Retinal pigment epithelial cell (primary cell): ENCODE measurements at regions not wholly inside any gene's neighbourhood (a gene's known extent, or its start where the extent isn't known, plus 50 kb on each side); places are given as distances from the start of the nearest gene placed in this dataset.

Experiments
- DNase-seq: peaks from one replicate; pipeline ENCODE4 v3.0.0-alpha.2; 2010; ENCODE audit warnings: low read depth
- H3K4me3 ChIP-seq: 2 replicates; pipeline ENCODE4 v1.5.1; 2011; ENCODE audit warnings: mild to moderate bottlenecking, low read length, control low read depth, moderate library complexity
- TF ChIP-seq, protein P1 (sequence below): conservative IDR thresholded peaks from 2 replicates; pipeline ENCODE4 v1.5.1; 2011; ENCODE audit warnings: low read depth, low read length, control low read depth, inconsistent platforms

DNA sequence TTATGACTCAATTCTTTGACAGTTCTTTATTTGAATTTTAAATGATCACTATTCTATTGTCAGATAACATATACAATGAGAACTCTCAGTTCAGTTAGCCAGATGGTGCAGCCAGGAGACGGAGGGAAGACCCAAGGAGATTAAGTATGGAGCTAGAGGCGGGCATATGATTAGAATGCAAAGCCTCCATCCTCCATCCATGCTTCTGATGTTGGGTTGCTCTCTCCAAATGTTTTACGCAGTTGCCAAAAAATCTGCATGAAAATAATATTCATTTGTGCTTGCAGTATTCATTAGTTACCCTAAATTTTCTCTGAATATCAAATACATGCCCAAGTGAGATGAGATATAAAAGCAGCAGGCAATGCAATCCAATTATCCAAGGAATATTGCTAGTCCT, 874.8 kb downstream of the C4orf33 start:
- TF ChIP-seq, protein P1, sequence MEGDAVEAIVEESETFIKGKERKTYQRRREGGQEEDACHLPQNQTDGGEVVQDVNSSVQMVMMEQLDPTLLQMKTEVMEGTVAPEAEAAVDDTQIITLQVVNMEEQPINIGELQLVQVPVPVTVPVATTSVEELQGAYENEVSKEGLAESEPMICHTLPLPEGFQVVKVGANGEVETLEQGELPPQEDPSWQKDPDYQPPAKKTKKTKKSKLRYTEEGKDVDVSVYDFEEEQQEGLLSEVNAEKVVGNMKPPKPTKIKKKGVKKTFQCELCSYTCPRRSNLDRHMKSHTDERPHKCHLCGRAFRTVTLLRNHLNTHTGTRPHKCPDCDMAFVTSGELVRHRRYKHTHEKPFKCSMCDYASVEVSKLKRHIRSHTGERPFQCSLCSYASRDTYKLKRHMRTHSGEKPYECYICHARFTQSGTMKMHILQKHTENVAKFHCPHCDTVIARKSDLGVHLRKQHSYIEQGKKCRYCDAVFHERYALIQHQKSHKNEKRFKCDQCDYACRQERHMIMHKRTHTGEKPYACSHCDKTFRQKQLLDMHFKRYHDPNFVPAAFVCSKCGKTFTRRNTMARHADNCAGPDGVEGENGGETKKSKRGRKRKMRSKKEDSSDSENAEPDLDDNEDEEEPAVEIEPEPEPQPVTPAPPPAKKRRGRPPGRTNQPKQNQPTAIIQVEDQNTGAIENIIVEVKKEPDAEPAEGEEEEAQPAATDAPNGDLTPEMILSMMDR = no peak
- H3K4me3 ChIP-seq = no peak overlapping the region
- no peak for DNase-seq

DNA sequence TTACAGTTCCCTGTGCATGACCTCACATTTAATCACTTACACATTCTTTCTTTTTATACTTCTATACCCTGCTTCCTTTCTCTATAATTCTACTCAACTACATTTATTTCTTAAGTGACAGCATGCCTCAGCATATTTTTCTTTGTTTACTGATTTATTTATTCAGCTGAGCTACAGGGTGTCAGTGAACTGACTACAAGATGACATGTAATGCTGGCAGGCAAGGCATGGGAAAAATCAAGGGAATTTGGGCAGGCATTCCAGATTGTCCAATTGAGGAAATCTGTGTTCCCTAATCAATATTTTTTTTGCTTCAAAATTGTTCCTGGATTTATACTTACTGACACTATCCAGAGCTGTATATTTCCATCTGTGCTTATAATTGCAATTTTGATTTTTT, 875.5 kb downstream of the C4orf33 start:
- H3K4me3 ChIP-seq = no peak overlapping the region
- DNase-seq = no peak
- TF ChIP-seq, protein P1 = no peak

DNA sequence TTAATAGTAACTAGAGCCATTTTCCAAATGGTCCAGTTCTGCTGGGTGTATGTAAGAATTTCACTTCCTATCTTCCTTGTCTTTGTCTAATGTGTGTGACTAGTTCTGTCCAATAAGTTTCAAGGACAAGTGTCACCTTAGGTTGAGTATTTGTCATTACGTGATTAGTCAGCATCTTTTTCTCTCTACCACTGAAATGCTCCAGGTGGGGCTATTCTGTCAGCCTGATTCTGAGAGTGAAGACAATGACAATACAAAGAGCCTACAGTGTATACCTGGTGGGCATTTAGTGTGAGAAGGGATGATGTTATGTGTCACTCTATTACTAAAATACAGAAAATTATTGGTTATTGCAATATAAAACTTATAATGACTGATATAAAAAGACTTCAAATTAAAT, 876.3 kb downstream of the C4orf33 start:
- no peak for DNase-seq
- TF ChIP-seq, protein P1 = no peak
- H3K4me3 ChIP-seq = no peak overlapping the region

DNA sequence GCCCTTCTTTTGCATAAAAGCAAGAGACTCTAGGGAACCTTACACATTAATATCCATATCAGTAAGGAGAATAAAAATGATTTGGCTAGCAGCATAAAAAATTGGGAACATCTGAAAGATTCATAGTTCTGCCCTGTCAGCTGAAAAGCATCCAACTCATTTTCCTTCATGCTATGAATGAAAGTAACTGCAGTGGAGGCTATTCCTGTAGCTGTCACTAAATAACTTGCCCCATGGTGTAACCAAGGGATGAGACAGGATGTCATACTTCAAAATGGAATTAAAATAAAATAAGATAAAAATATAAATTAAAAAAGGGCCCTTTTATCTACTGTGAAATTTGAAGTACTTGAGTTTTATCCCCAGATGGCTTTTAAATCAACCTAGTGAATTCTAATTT, 878.8 kb downstream of the C4orf33 start:
- no peak overlapping the region for H3K4me3 ChIP-seq
- TF ChIP-seq, protein P1 = no peak
- no peak for DNase-seq

DNA sequence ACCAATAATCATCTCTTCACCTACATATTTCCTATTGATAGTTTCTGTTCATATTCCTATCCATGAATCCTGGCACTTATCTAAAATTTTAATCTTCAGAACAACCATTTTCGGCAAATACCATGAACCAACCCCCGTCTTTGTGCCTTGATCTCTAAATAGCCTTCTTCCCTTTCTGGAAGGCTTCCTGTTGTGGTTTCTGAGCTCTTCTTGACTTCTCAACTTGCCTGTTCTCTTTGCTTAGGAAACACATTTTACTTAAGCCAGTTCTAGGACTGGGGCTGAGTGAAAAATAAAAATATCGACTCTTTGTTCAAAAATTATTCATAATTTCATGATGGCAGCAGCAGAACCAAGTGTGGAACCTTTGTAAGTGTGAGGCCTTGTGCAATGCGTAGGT, 882.4 kb downstream of the C4orf33 start:
- DNase-seq = no peak
- TF ChIP-seq, protein P1 = no peak

DNA sequence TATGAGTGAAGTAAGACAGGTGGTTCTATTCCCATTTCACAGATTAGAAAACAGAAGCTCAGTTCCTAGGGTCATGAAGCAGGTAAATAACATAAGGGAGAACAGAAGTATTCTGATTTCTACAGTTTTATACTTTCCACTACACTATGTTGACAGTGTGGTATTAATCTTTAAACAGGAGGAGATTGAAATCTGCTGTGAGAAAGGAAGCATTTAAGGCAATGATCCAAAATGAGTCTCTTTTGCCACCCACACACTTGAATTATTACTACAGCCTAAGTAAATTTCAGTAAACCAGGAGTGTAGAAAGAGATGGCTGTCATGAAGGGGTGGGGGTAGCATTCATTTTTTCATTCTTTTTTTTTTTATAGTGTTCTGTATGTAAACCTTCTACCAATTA, 893.0 kb downstream of the C4orf33 start:
- no peak for DNase-seq
- TF ChIP-seq, protein P1 = no peak
- no peak overlapping the region for H3K4me3 ChIP-seq

More for the DNA sequence above, 882.4 kb downstream of the C4orf33 start:
- no peak overlapping the region for H3K4me3 ChIP-seq

DNA sequence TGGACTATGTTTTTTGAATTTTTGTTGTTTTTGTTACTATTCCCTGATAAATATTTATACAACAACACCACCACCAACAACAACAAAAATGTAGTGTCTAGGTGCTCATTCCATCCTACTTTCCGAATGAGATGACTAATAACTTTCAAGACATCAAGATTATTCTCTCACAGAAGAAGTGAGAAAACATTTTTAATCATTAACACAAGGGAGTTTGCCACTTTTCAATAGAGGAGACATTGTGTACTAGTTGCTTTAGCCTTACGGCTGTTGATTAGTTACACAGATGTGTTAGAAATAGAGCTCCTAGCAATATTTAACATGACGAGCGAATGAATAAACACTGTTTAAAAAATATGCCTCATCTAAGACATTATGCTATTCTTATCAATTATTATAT, 898.8 kb downstream of the C4orf33 start:
- DNase-seq = no peak

More for the DNA sequence above, 898.8 kb downstream of the C4orf33 start:
- TF ChIP-seq, protein P1 = no peak
- H3K4me3 ChIP-seq = no peak overlapping the region
